GM13977 (cell line): ENCODE measurements at regions not wholly inside any gene's neighbourhood (a gene's known extent, or its start where the extent isn't known, plus 50 kb on each side); places are given as distances from the start of the nearest gene placed in this dataset.
"Not testable (repeated sequence)": the region's sequence is repeated elsewhere in the genome, so short reads cannot be mapped to it uniquely, and the experiment has no call there.

ENCODE experiments used
- DNase-seq: peaks from one replicate; pipeline ENCODE4 v3.0.0; 2012; ENCODE audit warnings: low spot score
- in situ Hi-C: fragments of 300-500 bp; cut with MboI; formaldehyde crosslinking; loops from one replicate; pipeline ENCODE4 v1.12.0; 2022; ENCODE audit warnings: low sequenced_read_pairs, low pct_unique_long_range_greater_than_20kb, mixed read lengths, inconsistent platforms; ENCODE audit not compliant: unreplicated experiment
- TF ChIP-seq, protein P1 (sequence below): IDR thresholded peaks from 2 replicates; pipeline ENCODE4 v1.5.1; 2012; ENCODE audit warnings: mild to moderate bottlenecking, control low read depth; ENCODE audit not compliant: insufficient read depth; ENCODE audit errors: extremely low read depth, missing control alignments

DNA sequence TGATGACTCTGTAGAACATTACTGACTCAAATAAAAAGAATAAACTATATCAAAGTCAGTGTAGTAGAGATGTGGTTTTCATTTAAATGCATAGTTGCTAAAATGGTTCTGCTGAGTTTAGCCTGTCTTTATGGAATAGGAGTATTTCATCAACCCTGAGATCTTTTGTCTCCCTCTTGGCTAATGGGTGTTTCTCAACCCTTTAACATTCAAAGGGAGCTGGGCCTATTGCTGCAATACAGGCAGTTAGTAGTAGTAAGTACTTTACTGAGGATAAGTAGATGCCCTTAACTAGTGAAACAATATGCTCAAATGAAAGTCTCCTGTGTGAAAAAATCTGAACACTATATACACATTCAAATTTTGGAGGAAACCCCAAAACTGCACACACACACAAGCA is 184.7 kb upstream of the TTC14 start:
- TF ChIP-seq, protein P1, sequence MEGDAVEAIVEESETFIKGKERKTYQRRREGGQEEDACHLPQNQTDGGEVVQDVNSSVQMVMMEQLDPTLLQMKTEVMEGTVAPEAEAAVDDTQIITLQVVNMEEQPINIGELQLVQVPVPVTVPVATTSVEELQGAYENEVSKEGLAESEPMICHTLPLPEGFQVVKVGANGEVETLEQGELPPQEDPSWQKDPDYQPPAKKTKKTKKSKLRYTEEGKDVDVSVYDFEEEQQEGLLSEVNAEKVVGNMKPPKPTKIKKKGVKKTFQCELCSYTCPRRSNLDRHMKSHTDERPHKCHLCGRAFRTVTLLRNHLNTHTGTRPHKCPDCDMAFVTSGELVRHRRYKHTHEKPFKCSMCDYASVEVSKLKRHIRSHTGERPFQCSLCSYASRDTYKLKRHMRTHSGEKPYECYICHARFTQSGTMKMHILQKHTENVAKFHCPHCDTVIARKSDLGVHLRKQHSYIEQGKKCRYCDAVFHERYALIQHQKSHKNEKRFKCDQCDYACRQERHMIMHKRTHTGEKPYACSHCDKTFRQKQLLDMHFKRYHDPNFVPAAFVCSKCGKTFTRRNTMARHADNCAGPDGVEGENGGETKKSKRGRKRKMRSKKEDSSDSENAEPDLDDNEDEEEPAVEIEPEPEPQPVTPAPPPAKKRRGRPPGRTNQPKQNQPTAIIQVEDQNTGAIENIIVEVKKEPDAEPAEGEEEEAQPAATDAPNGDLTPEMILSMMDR: no peak

GRCh38 chr3:180420016-180420415 is 181.9 kb upstream of the TTC14 start:
- TF ChIP-seq, protein P1: no peak
- in situ Hi-C loops: no loop called here
- DNase-seq: no peak

More for the DNA sequence above, 184.7 kb upstream of the TTC14 start:
- in situ Hi-C loops: no loop called here
- DNase-seq: no peak

DNA sequence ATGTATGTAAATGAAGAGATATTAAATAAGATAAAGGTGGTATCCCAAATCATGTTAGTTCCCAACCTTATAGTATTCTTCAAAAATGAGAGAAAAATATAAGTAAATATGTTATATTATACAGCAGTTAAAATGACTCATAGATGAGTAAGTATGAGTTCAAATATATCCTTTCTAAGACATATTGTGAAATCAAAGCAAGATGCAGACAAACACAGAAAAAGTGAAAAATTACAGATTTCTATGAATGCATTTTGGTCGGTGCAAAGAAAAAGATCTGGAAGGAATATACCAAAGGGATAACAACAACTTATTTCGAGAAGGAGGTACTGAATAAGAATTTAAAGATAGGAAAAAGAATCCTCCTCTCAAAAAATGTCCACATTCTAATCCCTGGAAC is 181.2 kb upstream of the TTC14 start:
- TF ChIP-seq, protein P1: no peak
- in situ Hi-C loops: no loop called here
- DNase-seq: no peak

DNA sequence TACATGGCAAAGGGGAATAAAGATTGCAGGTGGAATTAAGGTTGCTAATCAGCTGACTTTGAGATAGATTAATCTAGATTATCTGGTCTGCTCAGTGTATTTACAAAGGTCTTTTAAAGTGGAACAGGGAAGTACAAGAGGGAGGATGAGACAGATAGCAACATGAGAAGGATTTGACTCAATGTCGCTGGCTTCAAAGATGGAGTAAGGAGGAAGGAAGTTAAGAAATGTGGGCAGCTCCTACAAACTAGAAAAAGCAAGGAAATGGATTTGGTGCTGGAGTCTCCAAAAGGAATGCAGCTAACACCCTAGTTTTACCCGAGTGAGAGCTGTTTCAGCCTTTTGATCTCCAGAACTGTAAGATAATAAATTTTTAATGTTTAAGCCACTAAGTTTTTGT is 180.7 kb upstream of the TTC14 start:
- TF ChIP-seq, protein P1: no peak
- DNase-seq: no peak
- in situ Hi-C loops: no loop called here

- in situ Hi-C loops: no loop called here
- DNase-seq: no peak
- TF ChIP-seq, protein P1: no peak
Measured at GRCh38 chr3:180421721-180422120, 180.2 kb upstream of the TTC14 start.

DNA sequence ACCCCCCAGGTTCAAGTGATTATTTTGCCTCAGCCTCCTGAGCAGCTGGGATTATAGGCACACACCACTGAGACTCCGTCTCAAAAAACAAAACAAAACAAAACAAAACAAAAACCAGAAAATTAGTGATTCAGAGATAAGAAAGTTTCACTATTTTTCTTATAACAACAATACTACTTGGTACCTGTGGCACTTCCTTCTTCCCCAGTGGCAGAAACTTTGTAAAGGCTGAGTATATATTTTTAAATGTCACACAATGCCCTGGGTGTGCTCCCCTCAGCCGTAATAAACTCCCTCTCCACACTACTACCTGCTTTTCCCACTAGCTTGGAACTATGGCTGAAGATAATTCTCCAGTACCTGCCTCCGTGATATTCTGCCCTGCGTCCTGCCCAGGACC is 177.7 kb upstream of the TTC14 start:
- DNase-seq, in situ Hi-C loops: not testable (repeated sequence)

DNA sequence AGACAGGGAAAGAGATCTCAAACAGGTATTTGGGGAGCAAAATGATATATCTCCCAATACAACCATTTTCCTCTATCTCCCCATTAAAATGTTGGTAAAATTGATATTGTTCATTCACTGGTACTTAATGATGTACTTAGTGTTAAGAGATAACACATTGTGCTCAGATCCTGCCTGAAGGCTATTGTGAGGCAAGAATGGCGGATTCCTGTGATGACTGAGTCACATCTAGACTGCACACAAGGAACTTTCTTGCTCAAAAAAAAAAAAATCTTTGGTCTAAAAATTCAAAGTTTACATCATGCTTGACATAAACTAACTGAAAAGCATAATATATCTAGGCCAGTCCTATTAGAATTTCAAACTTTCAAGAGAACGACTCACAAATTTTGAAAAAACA is 171.1 kb upstream of the TTC14 start:
- DNase-seq: no peak
- TF ChIP-seq, protein P1: no peak
- in situ Hi-C loops: no loop called here
